Suprapubic skin (tissue), 4 donors: ENCODE measurements at regions not wholly inside any gene's neighbourhood (a gene's known extent, or its start where the extent isn't known, plus 50 kb on each side); places are given as distances from the start of the nearest gene placed in this dataset.

ENCODE experiments used
- CTCF ChIP-seq, 2 donors: fragments of 200-600 bp in 1 of 2; fragments of 450-650 bp in 1 of 2; sonication (generic) in 1 of 2; IDR thresholded peaks; one replicate each; pipeline ENCODE4 v1.5.1; 2016 to 2019; ENCODE audit warnings: antibody characterized with exemption in 2 of 2, mild to moderate bottlenecking in 1 of 2, moderate library complexity in 1 of 2
- EP300 ChIP-seq: sonication (generic); formaldehyde crosslinking; IDR thresholded peaks from one replicate; pipeline ENCODE4 v1.6.1; 2017; ENCODE audit warnings: antibody characterized with exemption
- POLR2A ChIP-seq, 2 donors: fragments of 450-650 bp; IDR thresholded peaks; one replicate each; pipeline ENCODE4 v1.6.1; 2017; ENCODE audit warnings: antibody characterized with exemption in 2 of 2, mild to moderate bottlenecking in 2 of 2, moderate library complexity in 2 of 2
- POLR2AphosphoS5 ChIP-seq, 3 donors: sonication (generic); formaldehyde crosslinking; IDR thresholded peaks; one replicate each; pipeline ENCODE4 v1.6.1; 2017; ENCODE audit warnings: antibody characterized with exemption in 3 of 3

GRCh38 chr10:52459097-52459496, 145.0 kb downstream of the DKK1 start:
- no peak for TF ChIP-seq CTCF (IDR thresholded peaks at IDR 0.05)
- TF ChIP-seq POLR2A (IDR thresholded peaks at IDR 0.05) = no peak
- TF ChIP-seq POLR2AphosphoS5 (IDR thresholded peaks at IDR 0.05) = no peak
- no peak for TF ChIP-seq EP300
